ENCODE measurements at regions not wholly inside any gene's neighbourhood (a gene's known extent, or its start where the extent isn't known, plus 50 kb on each side); places are given as distances from the start of the nearest gene placed in this dataset.
"Not testable (repeated sequence)": the region's sequence is repeated elsewhere in the genome, so short reads cannot be mapped to it uniquely, and the experiment has no call there.

DNA sequence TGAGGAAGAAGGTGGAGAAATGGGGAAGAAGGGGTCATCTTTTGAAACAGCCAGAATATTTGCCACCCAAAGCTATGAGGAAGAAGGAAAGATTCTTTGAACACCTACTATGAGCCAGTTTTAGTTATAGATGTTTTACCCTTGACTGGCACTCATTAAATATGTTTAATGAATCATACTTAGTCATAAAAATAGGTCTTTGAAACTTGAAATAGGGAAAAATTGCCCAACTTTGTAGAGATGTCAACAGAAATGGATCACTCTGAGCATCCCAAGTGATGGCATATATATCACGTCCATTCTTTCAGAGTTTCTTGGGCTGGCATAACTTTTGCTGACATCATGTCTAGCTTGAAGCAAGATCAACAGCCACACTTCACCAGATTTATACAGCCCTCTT lies 263.5 kb downstream of the RPAP3 start:
- H3K9ac ChIP-seq (ENCODE audit: low read length in 5 of 5): no peak overlapping the region
- no peaks in the 10 kb centered on the region for H3K36me3 ChIP-seq (ENCODE audit: control insufficient read depth in 5 of 5, insufficient read depth in 5 of 5, low read length in 5 of 5)
- peaks cover 0 to 7% (median 0%) of the 10 kb centered on the region in 5 donors for H3K4me1 ChIP-seq (ENCODE audit: control insufficient read depth in 5 of 5, insufficient read depth in 5 of 5, low read length in 5 of 5)
- no peaks in the 10 kb centered on the region for H3K27me3 ChIP-seq (ENCODE audit: control insufficient read depth in 5 of 5, insufficient read depth in 4 of 5, low read length in 5 of 5)
- peaks cover 4 to 27% (median 21%) of the 10 kb centered on the region in 5 donors for H3K9me3 ChIP-seq (ENCODE audit: control insufficient read depth in 5 of 5, low read length in 5 of 5)
- H3K27ac ChIP-seq (ENCODE audit: low read depth, low read length): no peak overlapping the region
- H3K4me3 ChIP-seq (ENCODE audit: low read depth in 1 of 5, low read length in 5 of 5): no peak overlapping the region

DNA sequence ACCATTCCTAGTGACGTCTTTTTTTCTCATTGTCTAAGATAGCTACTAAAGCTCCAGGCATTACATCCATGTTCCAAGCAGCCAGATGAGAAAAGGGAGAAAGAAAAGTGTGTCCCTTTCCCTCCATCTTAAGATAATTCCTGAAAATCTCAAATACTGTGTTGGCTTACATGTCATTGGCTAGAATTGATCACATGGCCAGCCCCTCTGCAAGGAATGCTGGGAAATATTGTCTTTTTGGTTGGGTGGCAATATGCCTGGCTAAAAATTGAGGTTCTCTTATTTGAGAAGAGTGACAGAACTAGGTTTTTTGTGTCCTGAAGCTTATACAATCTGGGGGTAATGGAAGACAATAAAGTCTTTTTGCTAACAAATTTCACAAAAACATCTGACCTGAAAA lies 264.3 kb downstream of the RPAP3 start:
- Histone ChIP-seq H3K27me3 (ENCODE audit: control insufficient read depth in 5 of 5, insufficient read depth in 4 of 5, low read length in 5 of 5) (no peaks in the 10 kb centered on the region), H3K9me3 (ENCODE audit: control insufficient read depth in 5 of 5, low read length in 5 of 5) (peaks cover 4 to 27% (median 21%) of the 10 kb centered on the region in 5 donors), H3K27ac (ENCODE audit: low read depth, low read length) (no peak overlapping the region), H3K36me3 (ENCODE audit: control insufficient read depth in 5 of 5, insufficient read depth in 5 of 5, low read length in 5 of 5) (no peaks in the 10 kb centered on the region), H3K9ac (ENCODE audit: low read length in 5 of 5) (no peak overlapping the region), H3K4me3 (ENCODE audit: low read depth in 1 of 5, low read length in 5 of 5) (no peak overlapping the region), H3K4me1 (ENCODE audit: control insufficient read depth in 5 of 5, insufficient read depth in 5 of 5, low read length in 5 of 5) (no peaks in the 10 kb centered on the region)

DNA sequence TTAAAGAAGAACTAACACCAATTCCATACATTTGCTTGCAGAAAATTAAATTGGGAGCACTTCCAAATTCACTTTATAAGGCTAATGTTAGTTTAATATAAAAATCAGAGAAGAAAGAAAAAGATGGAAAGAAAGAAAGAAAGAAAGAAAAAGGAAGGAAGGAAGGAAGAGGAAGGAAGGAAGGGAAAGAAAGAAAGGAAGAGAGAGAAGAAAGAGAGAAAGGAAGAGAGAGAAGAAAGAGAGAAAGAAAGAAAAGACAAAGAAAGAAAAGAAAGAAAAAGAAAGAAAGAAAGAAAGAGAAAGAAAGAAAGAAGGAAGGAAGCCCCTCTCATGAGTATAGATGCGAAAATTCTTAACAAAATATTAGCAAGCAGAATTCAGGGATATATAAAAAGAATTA lies 267.7 kb downstream of the RPAP3 start:
- Histone ChIP-seq H3K27ac (ENCODE audit: low read depth, low read length) (no peak overlapping the region), H3K9me3 (ENCODE audit: control insufficient read depth in 5 of 5, low read length in 5 of 5) (peaks cover 4 to 17% (median 13%) of the 10 kb centered on the region in 5 donors), H3K4me3 (ENCODE audit: low read depth in 1 of 5, low read length in 5 of 5) (no peak overlapping the region), H3K27me3 (ENCODE audit: control insufficient read depth in 5 of 5, insufficient read depth in 4 of 5, low read length in 5 of 5) (no peaks in the 10 kb centered on the region), H3K36me3 (ENCODE audit: control insufficient read depth in 5 of 5, insufficient read depth in 5 of 5, low read length in 5 of 5) (no peaks in the 10 kb centered on the region), H3K4me1 (ENCODE audit: control insufficient read depth in 5 of 5, insufficient read depth in 5 of 5, low read length in 5 of 5) (no peaks in the 10 kb centered on the region), H3K9ac (ENCODE audit: low read length in 5 of 5) (no peak overlapping the region)

DNA sequence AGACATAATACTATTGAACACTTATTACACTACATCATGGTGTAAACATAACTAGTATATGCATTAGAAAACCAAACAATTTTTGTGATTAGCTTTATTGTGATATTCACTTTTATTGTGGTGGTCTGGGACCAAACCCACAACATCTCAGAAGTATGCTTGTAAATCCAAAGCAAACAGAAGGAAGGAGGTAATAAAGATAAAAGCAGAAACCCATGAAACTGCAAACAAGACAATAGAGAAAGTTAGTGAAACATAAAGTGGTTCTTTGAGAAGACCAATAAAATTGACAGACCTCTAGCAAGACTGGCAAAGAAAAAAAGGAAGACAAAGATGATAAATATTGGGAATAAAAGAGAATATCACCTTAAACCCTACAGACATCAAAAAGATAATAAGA lies 268.3 kb downstream of the RPAP3 start:
- Histone ChIP-seq H3K36me3 (ENCODE audit: control insufficient read depth in 5 of 5, insufficient read depth in 5 of 5, low read length in 5 of 5) (no peaks in the 10 kb centered on the region), H3K4me1 (ENCODE audit: control insufficient read depth in 5 of 5, insufficient read depth in 5 of 5, low read length in 5 of 5) (no peaks in the 10 kb centered on the region), H3K27ac (ENCODE audit: low read depth, low read length) (no peak overlapping the region), H3K9ac (ENCODE audit: low read length in 5 of 5) (no peak overlapping the region), H3K27me3 (ENCODE audit: control insufficient read depth in 5 of 5, insufficient read depth in 4 of 5, low read length in 5 of 5) (no peaks in the 10 kb centered on the region), H3K9me3 (ENCODE audit: control insufficient read depth in 5 of 5, low read length in 5 of 5) (peaks cover 0 to 13% (median 7%) of the 10 kb centered on the region in 5 donors), H3K4me3 (ENCODE audit: low read depth in 1 of 5, low read length in 5 of 5) (no peak overlapping the region)

DNA sequence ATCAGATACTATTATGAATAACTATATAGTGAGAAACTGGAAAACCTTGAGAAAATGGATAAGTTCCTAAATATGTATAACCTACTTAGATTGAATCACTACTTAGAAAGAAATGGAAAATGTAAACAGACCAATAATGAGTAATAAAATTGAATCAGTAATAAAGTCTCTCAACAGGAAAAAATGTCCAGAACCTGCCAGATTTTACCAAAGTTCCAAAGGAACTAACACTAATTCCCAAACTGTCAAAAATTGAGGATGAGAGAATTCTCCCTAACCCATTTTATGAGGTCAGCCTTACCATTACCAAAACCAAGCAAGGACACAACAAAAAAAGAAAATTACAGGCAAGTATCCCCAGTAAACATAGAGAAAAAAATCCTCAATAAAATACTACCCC lies 272.0 kb downstream of the RPAP3 start:
- no peak overlapping the region for H3K27ac ChIP-seq (ENCODE audit: low read depth, low read length)
- no peaks in the 10 kb centered on the region for H3K36me3 ChIP-seq (ENCODE audit: control insufficient read depth in 5 of 5, insufficient read depth in 5 of 5, low read length in 5 of 5)
- no peaks in the 10 kb centered on the region for H3K4me1 ChIP-seq (ENCODE audit: control insufficient read depth in 5 of 5, insufficient read depth in 5 of 5, low read length in 5 of 5)
- no peak overlapping the region for H3K4me3 ChIP-seq (ENCODE audit: low read depth in 1 of 5, low read length in 5 of 5)
- H3K9me3 ChIP-seq (ENCODE audit: control insufficient read depth in 5 of 5, low read length in 5 of 5): peaks cover 0 to 4% (median 2%) of the 10 kb centered on the region in 5 donors
- H3K9ac ChIP-seq (ENCODE audit: low read length in 5 of 5): no peak overlapping the region
- H3K27me3 ChIP-seq (ENCODE audit: control insufficient read depth in 5 of 5, insufficient read depth in 4 of 5, low read length in 5 of 5): no peaks in the 10 kb centered on the region

DNA sequence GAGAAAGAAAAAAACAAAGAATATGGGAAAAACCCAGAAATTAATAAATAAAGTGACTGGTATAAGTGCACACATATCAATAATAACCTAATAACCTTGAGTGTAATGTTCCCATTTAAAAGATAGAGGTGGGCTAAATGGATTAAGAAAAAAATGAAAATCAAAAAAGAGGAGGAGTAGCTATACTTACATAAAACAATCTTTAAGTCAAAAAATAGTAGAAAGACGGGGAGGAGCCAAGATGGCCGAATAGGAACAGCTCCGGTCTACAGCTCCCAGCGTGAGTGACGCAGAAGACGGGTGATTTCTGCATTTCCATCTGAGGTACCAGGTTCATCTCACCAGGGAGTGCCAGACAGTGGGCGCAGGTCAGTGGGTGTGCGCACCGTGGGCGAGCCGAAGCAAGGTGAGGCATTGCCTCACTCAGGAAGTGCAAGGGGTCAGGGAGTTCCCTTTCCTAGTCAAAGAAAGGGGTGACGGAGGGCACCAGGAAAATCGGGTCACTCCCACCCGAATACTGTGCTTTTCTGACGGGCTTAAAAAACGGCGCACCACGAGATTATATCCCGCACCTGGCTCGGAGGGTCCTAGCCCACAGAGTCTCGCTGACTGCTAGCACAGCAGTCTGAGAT lies 279.0 kb downstream of the RPAP3 start:
- not testable (repeated sequence) for H3K27ac ChIP-seq (ENCODE audit: low read depth, low read length); H3K36me3 ChIP-seq (ENCODE audit: control insufficient read depth in 5 of 5, insufficient read depth in 5 of 5, low read length in 5 of 5); H3K9me3 ChIP-seq (ENCODE audit: control insufficient read depth in 5 of 5, low read length in 5 of 5); H3K4me1 ChIP-seq (ENCODE audit: control insufficient read depth in 5 of 5, insufficient read depth in 5 of 5, low read length in 5 of 5); H3K4me3 ChIP-seq (ENCODE audit: low read depth in 1 of 5, low read length in 5 of 5); H3K9ac ChIP-seq (ENCODE audit: low read length in 5 of 5); H3K27me3 ChIP-seq (ENCODE audit: control insufficient read depth in 5 of 5, insufficient read depth in 4 of 5, low read length in 5 of 5)

DNA sequence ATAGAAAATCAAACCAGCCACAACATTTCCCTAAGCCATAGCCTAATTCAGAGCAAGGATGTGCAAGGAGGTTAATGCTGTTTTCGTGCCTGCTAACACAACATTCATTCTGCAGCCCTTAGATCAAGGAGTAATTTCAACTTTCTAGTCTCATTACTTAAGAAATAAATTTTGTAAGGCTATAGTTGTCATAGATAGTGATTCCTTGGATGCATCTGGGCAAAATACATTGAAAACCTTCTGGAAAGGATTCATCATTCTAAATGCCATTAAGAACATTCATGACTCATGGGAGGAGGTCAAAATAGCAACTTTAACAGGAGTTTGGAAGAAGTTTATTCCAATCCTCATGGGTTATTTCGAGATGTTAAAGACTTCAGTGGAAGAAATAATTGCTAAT lies 283.2 kb downstream of the RPAP3 start:
- no peaks in the 10 kb centered on the region for H3K36me3 ChIP-seq (ENCODE audit: control insufficient read depth in 5 of 5, insufficient read depth in 5 of 5, low read length in 5 of 5)
- no peak overlapping the region for H3K27ac ChIP-seq (ENCODE audit: low read depth, low read length)
- no peaks in the 10 kb centered on the region for H3K27me3 ChIP-seq (ENCODE audit: control insufficient read depth in 5 of 5, insufficient read depth in 4 of 5, low read length in 5 of 5)
- H3K9me3 ChIP-seq (ENCODE audit: control insufficient read depth in 5 of 5, low read length in 5 of 5): no peaks in the 10 kb centered on the region
- no peak overlapping the region for H3K9ac ChIP-seq (ENCODE audit: low read length in 5 of 5)
- H3K4me1 ChIP-seq (ENCODE audit: control insufficient read depth in 5 of 5, insufficient read depth in 5 of 5, low read length in 5 of 5): peaks cover 0 to 4% (median 3%) of the 10 kb centered on the region in 5 donors
- H3K4me3 ChIP-seq (ENCODE audit: low read depth in 1 of 5, low read length in 5 of 5): no peak overlapping the region

DNA sequence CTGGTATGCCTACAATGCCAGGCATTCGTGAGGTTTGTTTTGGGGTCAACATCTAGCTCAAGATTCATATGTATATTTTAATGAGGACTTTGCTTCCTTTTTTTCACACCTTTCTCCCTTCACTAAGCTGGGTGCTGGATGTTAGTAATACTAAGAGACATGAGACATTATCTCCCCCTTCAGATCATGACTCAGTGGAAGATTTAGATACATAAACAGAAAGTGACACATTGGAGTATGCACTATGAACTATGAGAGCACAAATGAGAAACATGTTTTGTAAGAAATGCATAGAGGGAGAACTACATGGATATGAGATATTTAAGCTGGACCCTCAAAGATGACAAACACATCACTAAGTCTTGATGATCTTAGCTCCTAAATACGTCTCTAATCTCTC lies 286.3 kb downstream of the RPAP3 start:
- Histone ChIP-seq H3K27me3 (ENCODE audit: control insufficient read depth in 5 of 5, insufficient read depth in 4 of 5, low read length in 5 of 5) (no peaks in the 10 kb centered on the region), H3K4me1 (ENCODE audit: control insufficient read depth in 5 of 5, insufficient read depth in 5 of 5, low read length in 5 of 5) (peaks cover 0 to 4% (median 3%) of the 10 kb centered on the region in 5 donors), H3K36me3 (ENCODE audit: control insufficient read depth in 5 of 5, insufficient read depth in 5 of 5, low read length in 5 of 5) (no peaks in the 10 kb centered on the region), H3K27ac (ENCODE audit: low read depth, low read length) (no peak overlapping the region), H3K9me3 (ENCODE audit: control insufficient read depth in 5 of 5, low read length in 5 of 5) (no peaks in the 10 kb centered on the region), H3K4me3 (ENCODE audit: low read depth in 1 of 5, low read length in 5 of 5) (no peak overlapping the region), H3K9ac (ENCODE audit: low read length in 5 of 5) (no peak overlapping the region)

DNA sequence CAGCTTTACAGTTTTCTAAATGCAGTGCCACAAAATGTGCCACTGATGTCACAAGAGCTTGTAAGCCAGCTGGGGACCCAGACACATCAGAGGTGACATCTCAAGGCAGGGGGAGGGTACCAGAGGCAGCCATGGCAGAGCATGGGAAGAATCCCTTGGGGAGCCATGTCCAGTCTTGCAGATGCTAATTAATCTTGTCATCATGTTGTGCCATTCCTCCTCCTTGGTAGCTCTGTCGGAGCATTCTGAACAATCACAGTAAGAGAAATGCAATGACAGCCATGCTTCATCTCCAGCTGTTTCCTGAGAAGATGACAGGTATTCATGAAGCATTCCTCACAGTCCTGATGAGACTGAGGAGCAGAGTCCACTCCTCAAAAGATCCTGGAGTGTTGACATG lies 287.9 kb downstream of the RPAP3 start:
- no peak overlapping the region for H3K9ac ChIP-seq (ENCODE audit: low read length in 5 of 5)
- H3K27ac ChIP-seq (ENCODE audit: low read depth, low read length): no peak overlapping the region
- no peaks in the 10 kb centered on the region for H3K27me3 ChIP-seq (ENCODE audit: control insufficient read depth in 5 of 5, insufficient read depth in 4 of 5, low read length in 5 of 5)
- H3K9me3 ChIP-seq (ENCODE audit: control insufficient read depth in 5 of 5, low read length in 5 of 5): no peaks in the 10 kb centered on the region
- H3K36me3 ChIP-seq (ENCODE audit: control insufficient read depth in 5 of 5, insufficient read depth in 5 of 5, low read length in 5 of 5): no peaks in the 10 kb centered on the region
- H3K4me1 ChIP-seq (ENCODE audit: control insufficient read depth in 5 of 5, insufficient read depth in 5 of 5, low read length in 5 of 5): peaks cover 0 to 4% (median 3%) of the 10 kb centered on the region in 5 donors
- H3K4me3 ChIP-seq (ENCODE audit: low read depth in 1 of 5, low read length in 5 of 5): no peak overlapping the region

DNA sequence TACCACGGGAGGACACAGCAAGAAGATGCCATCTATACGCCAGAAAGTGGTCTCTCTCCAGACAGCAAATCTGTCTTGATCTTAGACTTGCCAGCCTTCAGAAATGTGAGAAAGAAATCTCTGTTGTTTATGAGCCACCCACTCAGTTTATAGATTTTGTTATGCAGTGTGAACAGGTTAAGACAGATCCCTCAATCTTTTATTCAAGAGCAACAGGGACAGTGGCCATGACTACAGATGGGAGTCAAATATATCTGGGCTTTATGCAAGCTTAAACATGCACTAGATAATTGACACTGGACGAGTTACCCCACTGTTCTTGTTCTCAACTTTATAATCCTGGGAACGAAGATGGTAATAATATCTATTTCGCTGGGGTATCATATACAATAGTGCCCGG lies 288.7 kb downstream of the RPAP3 start:
- Histone ChIP-seq H3K9ac (ENCODE audit: low read length in 5 of 5) (no peak overlapping the region), H3K36me3 (ENCODE audit: control insufficient read depth in 5 of 5, insufficient read depth in 5 of 5, low read length in 5 of 5) (no peaks in the 10 kb centered on the region), H3K27ac (ENCODE audit: low read depth, low read length) (no peak overlapping the region), H3K4me3 (ENCODE audit: low read depth in 1 of 5, low read length in 5 of 5) (no peak overlapping the region), H3K27me3 (ENCODE audit: control insufficient read depth in 5 of 5, insufficient read depth in 4 of 5, low read length in 5 of 5) (no peaks in the 10 kb centered on the region), H3K4me1 (ENCODE audit: control insufficient read depth in 5 of 5, insufficient read depth in 5 of 5, low read length in 5 of 5) (peaks cover 0 to 7% (median 3%) of the 10 kb centered on the region in 5 donors), H3K9me3 (ENCODE audit: control insufficient read depth in 5 of 5, low read length in 5 of 5) (no peaks in the 10 kb centered on the region)

Measured in subcutaneous abdominal adipose tissue (tissue), 5 donors.